K562 (cell line): ENCODE measurements at regions not wholly inside any gene's neighbourhood (a gene's known extent, or its start where the extent isn't known, plus 50 kb on each side); places are given as distances from the start of the nearest gene placed in this dataset.

Experiments used
- CTCF ChIP-seq, 3 experiments: IDR thresholded peaks in 2 of 3; conservative IDR thresholded peaks in 1 of 3; 2 replicates each; pipeline ENCODE4 v1.5.1; 2011 to 2012; ENCODE audit warnings: low read length in 3 of 3, mild to moderate bottlenecking in 3 of 3, control low read depth in 2 of 3, improper control_type of control experiment in 1 of 3, inconsistent platforms in 1 of 3, low read depth in 1 of 3, mixed read lengths in 1 of 3, moderate library complexity in 1 of 3; ENCODE audit not compliant: insufficient read depth in 2 of 3
- EZH2 ChIP-seq: IDR thresholded peaks from 2 replicates; pipeline ENCODE4 v1.6.1; 2012; ENCODE audit warnings: low read depth, mild to moderate bottlenecking, inconsistent platforms, low read length, borderline replicate concordance
- HIVEP1 ChIP-seq: fragments of 250-450 bp; sonication (Bioruptor Pico); IDR thresholded peaks from 2 replicates; pipeline ENCODE4 v1.4.0; 2020; ENCODE audit warnings: mild to moderate bottlenecking
- HLTF ChIP-seq: fragments of 450-650 bp; IDR thresholded peaks from 2 replicates; pipeline ENCODE4 v1.6.1; 2016
- JUND ChIP-seq, 2 experiments: IDR thresholded peaks; 2 replicates in 1 of 2; 3 replicates in 1 of 2; pipeline ENCODE4 v1.6.1; 2011; ENCODE audit warnings: borderline replicate concordance in 2 of 2, low read depth in 2 of 2, low read length in 2 of 2, improper control_type of control experiment in 1 of 2, missing biosample characterization in 1 of 2, missing genetic modification characterization in 1 of 2, missing genetic modification reagents in 1 of 2
- KHSRP ChIP-seq: fragments of 450-650 bp; IDR thresholded peaks from 2 replicates; pipeline ENCODE4 v1.6.1; 2017
- MIER1 ChIP-seq: fragments of 450-650 bp; IDR thresholded peaks from 2 replicates; pipeline ENCODE4 v1.6.1; 2016; ENCODE audit warnings: antibody characterized with exemption, mild to moderate bottlenecking, low read depth
- TAF1 ChIP-seq: IDR thresholded peaks from 2 replicates; pipeline ENCODE4 v1.6.1; 2011; ENCODE audit warnings: mild to moderate bottlenecking, low read length, moderate library complexity; ENCODE audit not compliant: insufficient read depth, control insufficient read depth, severe bottlenecking; ENCODE audit errors: extremely low read depth
- ZNF174 ChIP-seq: fragments of 250-450 bp; sonication (Bioruptor Pico); IDR thresholded peaks from 2 replicates; pipeline ENCODE4 v1.4.0; 2020; ENCODE audit warnings: mild to moderate bottlenecking
- TF ChIP-seq, protein P1 (sequence below), 2 experiments: fragments of 450-650 bp; formaldehyde crosslinking in 1 of 2; IDR thresholded peaks; 2 replicates each; pipeline versions ENCODE4 v1.4.0 to v1.6.1; 2014 to 2020; ENCODE audit warnings: mild to moderate bottlenecking in 2 of 2, borderline replicate concordance in 1 of 2, low read depth in 1 of 2

- no peak for TF ChIP-seq TAF1
- TF ChIP-seq KHSRP, result no peak
- no peak for TF ChIP-seq MIER1
- no peak for TF ChIP-seq HLTF
- TF ChIP-seq EZH2, result no peak
- TF ChIP-seq JUND (IDR thresholded peaks at IDR 0.05; ENCODE audit: borderline replicate concordance, low read depth, low read length), result no peak
- no peak for TF ChIP-seq JUND (tag; IDR thresholded peaks at IDR 0.05; ENCODE audit: borderline replicate concordance, low read depth, low read length)
- no peak for TF ChIP-seq HIVEP1 (CRISPR knock-in tag)
- TF ChIP-seq, protein P1, sequence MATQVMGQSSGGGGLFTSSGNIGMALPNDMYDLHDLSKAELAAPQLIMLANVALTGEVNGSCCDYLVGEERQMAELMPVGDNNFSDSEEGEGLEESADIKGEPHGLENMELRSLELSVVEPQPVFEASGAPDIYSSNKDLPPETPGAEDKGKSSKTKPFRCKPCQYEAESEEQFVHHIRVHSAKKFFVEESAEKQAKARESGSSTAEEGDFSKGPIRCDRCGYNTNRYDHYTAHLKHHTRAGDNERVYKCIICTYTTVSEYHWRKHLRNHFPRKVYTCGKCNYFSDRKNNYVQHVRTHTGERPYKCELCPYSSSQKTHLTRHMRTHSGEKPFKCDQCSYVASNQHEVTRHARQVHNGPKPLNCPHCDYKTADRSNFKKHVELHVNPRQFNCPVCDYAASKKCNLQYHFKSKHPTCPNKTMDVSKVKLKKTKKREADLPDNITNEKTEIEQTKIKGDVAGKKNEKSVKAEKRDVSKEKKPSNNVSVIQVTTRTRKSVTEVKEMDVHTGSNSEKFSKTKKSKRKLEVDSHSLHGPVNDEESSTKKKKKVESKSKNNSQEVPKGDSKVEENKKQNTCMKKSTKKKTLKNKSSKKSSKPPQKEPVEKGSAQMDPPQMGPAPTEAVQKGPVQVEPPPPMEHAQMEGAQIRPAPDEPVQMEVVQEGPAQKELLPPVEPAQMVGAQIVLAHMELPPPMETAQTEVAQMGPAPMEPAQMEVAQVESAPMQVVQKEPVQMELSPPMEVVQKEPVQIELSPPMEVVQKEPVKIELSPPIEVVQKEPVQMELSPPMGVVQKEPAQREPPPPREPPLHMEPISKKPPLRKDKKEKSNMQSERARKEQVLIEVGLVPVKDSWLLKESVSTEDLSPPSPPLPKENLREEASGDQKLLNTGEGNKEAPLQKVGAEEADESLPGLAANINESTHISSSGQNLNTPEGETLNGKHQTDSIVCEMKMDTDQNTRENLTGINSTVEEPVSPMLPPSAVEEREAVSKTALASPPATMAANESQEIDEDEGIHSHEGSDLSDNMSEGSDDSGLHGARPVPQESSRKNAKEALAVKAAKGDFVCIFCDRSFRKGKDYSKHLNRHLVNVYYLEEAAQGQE (IDR thresholded peaks at IDR 0.05; ENCODE audit: borderline replicate concordance), result no peak
- TF ChIP-seq, protein P1 (CRISPR knock-in tag; IDR thresholded peaks at IDR 0.05; ENCODE audit: low read depth), result no peak
- TF ChIP-seq ZNF174 (CRISPR knock-in tag), result no peak
- TF ChIP-seq CTCF (IDR thresholded peaks at IDR 0.05 in 2 of 3, conservative IDR thresholded peaks at IDR 0.05 in 1 of 3; ENCODE audit: insufficient read depth in 2 of 3, low read depth in 1 of 3, low read length in 3 of 3), result no peak
Measured at GRCh38 chr5:102600964-102601363, 102.2 kb upstream of the SLCO6A1 start.
